HG02623 (cell line): ENCODE measurements at regions not wholly inside any gene's neighbourhood (a gene's known extent, or its start where the extent isn't known, plus 50 kb on each side); places are given as distances from the start of the nearest gene placed in this dataset.
"Not testable (repeated sequence)": the region's sequence is repeated elsewhere in the genome, so short reads cannot be mapped to it uniquely, and the experiment has no call there.

ENCODE experiments used
- ATAC-seq: cut with Tn5 transposase; IDR thresholded peaks from one replicate; pipeline ENCODE4 v1.9.1; 2021; ENCODE audit warnings: moderate library complexity; ENCODE audit not compliant: unreplicated experiment

DNA sequence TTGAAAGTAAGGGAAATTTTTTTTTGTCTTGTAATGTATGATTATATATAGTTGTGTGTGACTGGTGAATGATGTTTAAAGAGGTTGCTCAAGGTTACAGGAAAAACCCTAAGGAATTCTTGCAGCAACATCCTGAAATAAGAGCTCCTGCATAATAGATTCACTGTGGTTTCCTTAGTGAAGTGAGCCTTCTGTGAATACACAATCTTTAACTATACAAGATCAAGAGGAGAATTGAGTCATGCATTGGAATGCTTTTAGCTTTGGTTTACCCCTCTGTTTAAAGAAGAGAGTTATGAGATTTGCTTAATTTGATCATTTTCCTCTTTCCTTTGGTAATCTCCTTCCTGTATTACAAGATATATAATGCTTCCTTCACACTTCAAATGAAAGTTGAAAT lies 141.6 kb upstream of the EYA4 start:
- ATAC-seq: no peak

DNA sequence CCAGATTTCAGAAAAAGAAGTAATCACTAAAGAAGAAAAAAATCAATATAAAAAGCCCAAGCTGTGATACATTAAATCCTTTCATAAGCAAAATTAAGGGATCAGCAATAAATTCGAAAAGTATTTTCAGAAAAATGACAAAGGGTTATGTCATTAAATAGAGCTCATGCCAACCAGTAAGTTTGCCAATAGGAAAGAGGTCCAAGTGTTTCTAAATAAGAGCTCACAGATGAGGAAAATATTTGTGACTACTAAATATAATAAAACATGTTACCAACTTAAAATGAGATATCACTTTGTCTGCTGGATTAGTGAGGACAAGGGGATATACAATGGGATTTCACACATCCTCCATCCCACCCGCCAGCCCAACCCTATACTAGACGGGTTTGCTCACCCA lies 140.3 kb upstream of the EYA4 start:
- ATAC-seq: no peak

- no peak for ATAC-seq
Observed at GRCh38 chr6:133101790-133102189, 139.4 kb upstream of the EYA4 start.

GRCh38 chr6:133106934-133107333 lies 134.2 kb upstream of the EYA4 start:
- ATAC-seq: no peak

GRCh38 chr6:133108419-133108818 lies 132.7 kb upstream of the EYA4 start:
- no peak for ATAC-seq

DNA sequence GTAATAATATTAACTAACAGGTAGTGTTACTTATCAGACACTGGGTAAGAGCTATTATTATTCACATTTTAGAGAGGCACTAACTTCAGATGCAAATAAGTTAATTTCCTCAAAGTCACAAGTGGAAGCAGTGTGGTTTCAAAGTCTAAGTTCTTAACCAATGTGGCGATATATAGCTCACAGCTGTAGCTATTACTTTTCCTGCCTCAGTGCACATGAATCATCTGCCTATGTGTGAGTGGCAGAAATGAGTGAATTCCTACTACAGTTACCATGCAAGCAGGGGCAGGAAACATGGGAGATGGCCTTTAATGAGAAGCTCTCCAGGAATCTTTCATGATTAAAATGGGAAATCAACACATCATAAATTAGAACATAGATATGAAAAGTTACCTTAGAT lies 126.2 kb upstream of the EYA4 start:
- ATAC-seq: no peak

GRCh38 chr6:133115946-133116345 lies 125.2 kb upstream of the EYA4 start:
- ATAC-seq: no peak

- ATAC-seq: no peak
Observed at GRCh38 chr6:133128191-133128590, 113.0 kb upstream of the EYA4 start.

GRCh38 chr6:133129556-133129955 lies 111.6 kb upstream of the EYA4 start:
- ATAC-seq: no peak

DNA sequence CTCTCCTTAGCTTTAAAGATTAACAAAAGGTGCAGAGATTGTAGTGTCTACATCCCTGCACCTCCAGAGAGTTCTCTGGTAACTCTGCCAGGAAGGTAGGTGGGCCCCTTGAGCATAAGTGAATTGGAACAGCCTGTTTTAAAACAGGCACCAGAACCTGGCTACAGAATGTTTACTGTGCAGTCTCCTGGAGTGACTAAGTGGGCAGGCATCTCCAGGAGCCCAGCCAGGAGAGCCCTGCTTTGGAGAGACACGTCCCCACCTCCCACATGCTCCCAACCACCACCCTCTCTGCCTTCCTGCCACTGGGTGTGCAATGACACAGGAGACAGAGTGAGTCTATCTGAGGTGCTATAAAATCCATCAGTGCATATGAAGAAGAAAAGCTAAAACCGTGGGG lies 110.3 kb upstream of the EYA4 start:
- no peak for ATAC-seq

DNA sequence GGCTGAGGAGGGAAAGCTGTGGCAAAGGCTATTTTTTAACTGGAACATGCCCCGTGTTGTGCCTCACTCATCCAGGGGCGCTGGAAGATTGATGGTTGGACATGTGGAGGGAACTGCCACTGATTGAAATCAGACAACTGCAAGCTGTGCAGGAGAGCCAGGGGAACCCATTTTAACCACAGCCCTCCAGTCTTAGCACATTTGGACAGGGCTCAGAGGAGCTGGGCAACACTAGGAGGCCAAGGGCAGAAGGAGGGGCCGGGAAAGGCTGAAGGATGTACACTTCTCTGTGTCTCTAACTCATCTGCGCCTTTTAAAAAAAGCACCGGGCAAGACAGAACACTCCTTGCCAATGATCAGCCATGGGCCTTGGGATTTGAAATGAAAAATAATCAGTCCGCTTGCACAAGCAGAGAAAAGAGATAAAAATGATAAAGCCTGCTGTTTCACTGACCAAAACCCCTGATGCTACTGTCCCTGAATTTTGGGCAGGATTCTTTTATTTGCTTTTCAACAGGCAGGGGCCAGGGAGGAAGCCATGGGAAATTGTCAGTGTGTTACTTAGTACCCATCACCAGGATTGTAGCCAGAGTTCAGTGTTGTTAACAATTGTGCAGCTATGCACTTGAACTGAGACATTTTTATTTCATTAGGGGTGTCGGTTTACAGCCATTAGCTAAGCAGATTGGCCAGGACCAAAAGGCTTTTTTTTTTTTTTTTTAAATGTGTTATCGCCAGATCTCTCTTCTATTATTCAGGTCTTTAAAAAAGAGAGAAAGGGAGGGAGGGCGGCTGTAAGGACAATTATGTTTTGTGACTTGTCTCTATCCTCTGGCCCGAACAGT lies 109.3 kb upstream of the EYA4 start:
- ATAC-seq: no peak

GRCh38 chr6:133132466-133132971 lies 108.6 kb upstream of the EYA4 start:
- ATAC-seq: no peak

DNA sequence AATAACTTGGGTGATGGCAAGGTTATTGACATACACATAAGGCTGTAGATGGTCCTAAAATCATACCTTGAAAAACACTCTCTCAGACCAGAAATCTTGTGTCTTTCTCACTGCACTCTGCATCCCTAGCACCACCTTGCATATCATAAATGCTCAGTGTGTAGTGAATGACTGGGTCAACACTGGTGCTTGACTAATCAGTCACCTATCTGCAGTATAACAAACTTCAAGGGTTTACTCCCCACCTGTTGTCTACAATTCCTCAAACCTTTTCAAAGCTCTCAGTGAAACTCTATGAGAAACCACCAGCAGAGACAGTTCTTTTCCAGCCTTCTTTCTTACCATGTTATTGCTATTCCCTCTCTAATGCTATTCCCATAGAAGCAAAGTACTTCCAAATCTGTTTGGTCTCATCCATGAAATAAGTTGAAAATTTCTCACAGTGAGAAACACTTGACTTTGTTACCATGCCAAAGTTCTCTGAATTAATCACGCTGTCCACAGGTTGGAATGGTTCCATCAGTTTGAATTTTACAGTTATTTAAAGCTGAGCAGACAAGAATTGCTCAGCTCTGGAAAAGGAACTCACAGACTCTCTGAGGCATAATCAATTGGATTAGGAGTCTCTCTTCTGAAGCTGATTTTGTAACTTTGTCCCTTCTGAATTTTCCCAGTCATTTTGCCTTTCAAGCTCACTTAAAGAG lies 104.8 kb upstream of the EYA4 start:
- ATAC-seq: no peak

GRCh38 chr6:133147470-133148184 lies 93.5 kb upstream of the EYA4 start:
- ATAC-seq: not testable (repeated sequence)

DNA sequence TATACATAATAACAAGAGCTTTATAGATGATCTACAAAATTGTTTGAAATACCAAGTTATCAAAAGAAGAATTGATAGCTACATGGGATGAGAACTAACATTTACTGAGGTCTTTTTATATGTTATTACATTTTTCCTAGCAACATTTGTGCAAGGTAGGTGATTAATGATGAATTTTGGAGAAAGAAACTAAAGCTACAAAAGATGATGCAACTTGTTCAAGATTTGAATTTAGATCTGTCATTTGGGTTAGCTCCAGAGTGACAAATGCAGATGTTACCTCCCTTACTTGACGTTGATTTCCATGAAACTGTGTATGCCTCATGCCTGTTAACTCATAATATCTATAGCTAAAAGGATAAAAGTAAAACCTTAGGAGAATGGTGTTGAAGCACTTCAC lies 84.5 kb upstream of the EYA4 start:
- ATAC-seq: no peak

- ATAC-seq: no peak
Observed at GRCh38 chr6:133157995-133158394, 83.2 kb upstream of the EYA4 start.

GRCh38 chr6:133159255-133159795 lies 81.8 kb upstream of the EYA4 start:
- ATAC-seq: no peak

DNA sequence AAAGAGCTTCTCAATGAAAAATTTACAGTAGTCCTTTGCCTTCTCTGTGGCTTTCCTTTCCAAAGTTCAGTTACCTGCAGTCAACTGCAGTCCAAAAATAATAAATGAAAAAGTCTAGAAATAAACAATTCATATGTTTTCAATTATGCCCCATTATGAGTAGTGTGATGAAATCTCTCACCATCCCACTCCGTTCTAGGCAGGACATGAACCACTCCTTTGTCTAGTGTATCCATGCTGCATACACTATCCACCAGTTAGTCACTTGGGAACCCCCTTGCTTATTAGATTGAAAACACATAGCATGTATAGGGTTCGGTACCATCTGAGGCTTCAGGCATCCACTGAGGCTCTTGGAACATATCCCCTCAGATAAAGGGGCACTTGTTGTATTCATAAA lies 80.6 kb upstream of the EYA4 start:
- ATAC-seq: no peak

GRCh38 chr6:133165235-133165634 lies 75.9 kb upstream of the EYA4 start:
- ATAC-seq: no peak

DNA sequence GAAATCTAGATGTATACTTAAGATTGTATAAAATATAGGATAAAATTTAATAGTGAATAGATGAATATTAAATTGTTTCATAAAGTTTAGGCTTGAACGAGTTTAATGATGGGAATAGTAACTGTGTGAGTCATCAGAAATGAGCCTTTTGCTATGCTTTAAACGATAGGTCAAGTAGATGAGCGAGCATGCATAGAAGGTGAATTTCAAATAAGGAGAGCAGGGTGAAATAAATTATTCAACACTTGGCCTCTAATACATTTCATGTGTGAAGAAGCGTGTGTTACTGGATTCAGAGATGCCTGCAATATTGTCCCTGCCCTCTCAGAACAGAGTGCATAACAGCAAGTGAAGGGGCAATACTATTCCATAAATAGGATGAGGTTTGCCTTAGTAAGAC lies 74.4 kb upstream of the EYA4 start:
- no peak for ATAC-seq

- no peak for ATAC-seq
Observed at GRCh38 chr6:133169901-133170300, 71.3 kb upstream of the EYA4 start.
